ENCODE measurements at regions not wholly inside any gene's neighbourhood (a gene's known extent, or its start where the extent isn't known, plus 50 kb on each side); places are given as distances from the start of the nearest gene placed in this dataset.

- FAIRE-seq: no peak
Measured at GRCh38 chr1:30257742-30258380, 465.5 kb downstream of the MATN1 start.

More at GRCh38 chr1:30257742-30258380, 465.5 kb downstream of the MATN1 start:
- Histone ChIP-seq H2AFZ (ENCODE audit: control insufficient read depth, low read depth, low read length) (no peak overlapping the region), H3K79me2 (ENCODE audit: control insufficient read depth, insufficient read depth, low read length) (no peaks in the 10 kb centered on the region), H3K27ac (ENCODE audit: control insufficient read depth, insufficient read depth) (no peak overlapping the region), H3K4me3 (no peak overlapping the region), H4K20me1 (ENCODE audit: control insufficient read depth, insufficient read depth) (no peaks in the 10 kb centered on the region), H3K9ac (ENCODE audit: control insufficient read depth, insufficient read depth, low read length) (no peak overlapping the region), H3K4me1 (ENCODE audit: control insufficient read depth, insufficient read depth, low read length) (no peaks in the 10 kb centered on the region), H3K4me2 (ENCODE audit: control insufficient read depth, insufficient read depth) (no peak overlapping the region), H3K9me3 (replicated peaks; ENCODE audit: control insufficient read depth, insufficient read depth, low read length) (no peaks in the 10 kb centered on the region), H3K27me3 (replicated peaks in 1 of 2; ENCODE audit: control insufficient read depth in 2 of 2, insufficient read depth in 2 of 2, low read length in 1 of 2) (no peaks in the 10 kb centered on the region; a peak in 1 of 4 replicates), H3K36me3 (ENCODE audit: control insufficient read depth in 2 of 2, insufficient read depth in 2 of 2, low read length in 1 of 2) (no peaks in the 10 kb centered on the region)
- ATAC-seq (no peak), DNase-seq (ENCODE audit: low read depth, low spot score) (no peak)
- in situ Hi-C loops (cut with MboI): no loop called here
- intact Hi-C loops (cut with micrococcal nuclease; ENCODE audit: unreplicated experiment): no loop called here
- BruUV-seq (replicated peaks): no TSS peak
- ChIA-PET CTCF (no interaction called here), POLR2A (no interaction called here), SMC1A (ENCODE audit: uncharacterized antibody, unreplicated experiment) (no interaction called here), RAD21 (ENCODE audit: unreplicated experiment) (no interaction called here)
- TF ChIP-seq, protein P1, sequence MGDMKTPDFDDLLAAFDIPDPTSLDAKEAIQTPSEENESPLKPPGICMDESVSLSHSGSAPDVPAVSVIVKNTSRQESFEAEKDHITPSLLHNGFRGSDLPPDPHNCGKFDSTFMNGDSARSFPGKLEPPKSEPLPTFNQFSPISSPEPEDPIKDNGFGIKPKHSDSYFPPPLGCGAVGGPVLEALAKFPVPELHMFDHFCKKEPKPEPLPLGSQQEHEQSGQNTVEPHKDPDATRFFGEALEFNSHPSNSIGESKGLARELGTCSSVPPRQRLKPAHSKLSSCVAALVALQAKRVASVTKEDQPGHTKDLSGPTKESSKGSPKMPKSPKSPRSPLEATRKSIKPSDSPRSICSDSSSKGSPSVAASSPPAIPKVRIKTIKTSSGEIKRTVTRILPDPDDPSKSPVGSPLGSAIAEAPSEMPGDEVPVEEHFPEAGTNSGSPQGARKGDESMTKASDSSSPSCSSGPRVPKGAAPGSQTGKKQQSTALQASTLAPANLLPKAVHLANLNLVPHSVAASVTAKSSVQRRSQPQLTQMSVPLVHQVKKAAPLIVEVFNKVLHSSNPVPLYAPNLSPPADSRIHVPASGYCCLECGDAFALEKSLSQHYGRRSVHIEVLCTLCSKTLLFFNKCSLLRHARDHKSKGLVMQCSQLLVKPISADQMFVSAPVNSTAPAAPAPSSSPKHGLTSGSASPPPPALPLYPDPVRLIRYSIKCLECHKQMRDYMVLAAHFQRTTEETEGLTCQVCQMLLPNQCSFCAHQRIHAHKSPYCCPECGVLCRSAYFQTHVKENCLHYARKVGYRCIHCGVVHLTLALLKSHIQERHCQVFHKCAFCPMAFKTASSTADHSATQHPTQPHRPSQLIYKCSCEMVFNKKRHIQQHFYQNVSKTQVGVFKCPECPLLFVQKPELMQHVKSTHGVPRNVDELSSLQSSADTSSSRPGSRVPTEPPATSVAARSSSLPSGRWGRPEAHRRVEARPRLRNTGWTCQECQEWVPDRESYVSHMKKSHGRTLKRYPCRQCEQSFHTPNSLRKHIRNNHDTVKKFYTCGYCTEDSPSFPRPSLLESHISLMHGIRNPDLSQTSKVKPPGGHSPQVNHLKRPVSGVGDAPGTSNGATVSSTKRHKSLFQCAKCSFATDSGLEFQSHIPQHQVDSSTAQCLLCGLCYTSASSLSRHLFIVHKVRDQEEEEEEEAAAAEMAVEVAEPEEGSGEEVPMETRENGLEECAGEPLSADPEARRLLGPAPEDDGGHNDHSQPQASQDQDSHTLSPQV (IDR thresholded peaks at IDR 0.05): no peak
- TF ChIP-seq IRF5 (IDR thresholded peaks at IDR 0.05; ENCODE audit: borderline replicate concordance) (no peak), ZNF207 (IDR thresholded peaks at IDR 0.05; ENCODE audit: borderline replicate concordance) (no peak), STAT3 (IDR thresholded peaks at IDR 0.05; ENCODE audit: low read depth, low read length) (no peak), STAT1 (conservative IDR thresholded peaks at IDR 0.05) (no peak), RB1 (IDR thresholded peaks at IDR 0.05; ENCODE audit: borderline replicate concordance) (no peak), BCL11A (IDR thresholded peaks at IDR 0.05; ENCODE audit: low read depth, low read length) (no peak), FOXM1 (IDR thresholded peaks at IDR 0.05; ENCODE audit: low read depth, low read length) (no peak)
- WGBS (ENCODE audit: insufficient coverage, insufficient replicate concordance, low lambda C conversion rate, missing lambda C conversion rate): 17% methylated on average over 14 of the region's 14 CpGs
